ENCODE measurements at regions not wholly inside any gene's neighbourhood (a gene's known extent, or its start where the extent isn't known, plus 50 kb on each side); places are given as distances from the start of the nearest gene placed in this dataset.

DNA sequence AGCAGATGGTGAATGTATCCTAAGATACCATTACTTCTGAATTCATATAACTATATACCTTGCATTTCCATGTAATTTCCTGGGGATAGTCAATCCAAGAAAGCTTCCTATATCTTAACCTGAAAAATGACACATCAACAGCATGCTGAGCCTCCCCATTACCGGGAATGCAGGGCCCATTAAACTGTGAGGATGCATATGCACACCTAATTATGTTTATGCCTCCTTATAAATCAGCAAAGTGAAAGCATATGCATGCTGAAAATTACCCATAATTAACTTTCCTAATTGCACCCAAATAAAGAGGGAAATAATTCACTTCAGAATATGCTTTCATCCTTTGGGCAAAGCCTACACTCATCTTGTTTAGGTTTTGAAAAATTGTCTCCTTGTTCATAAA lies 663.0 kb downstream of the KCNA4 start:
- DNase-seq (ENCODE audit: low spot score) (no peak), FAIRE-seq (no peak)

DNA sequence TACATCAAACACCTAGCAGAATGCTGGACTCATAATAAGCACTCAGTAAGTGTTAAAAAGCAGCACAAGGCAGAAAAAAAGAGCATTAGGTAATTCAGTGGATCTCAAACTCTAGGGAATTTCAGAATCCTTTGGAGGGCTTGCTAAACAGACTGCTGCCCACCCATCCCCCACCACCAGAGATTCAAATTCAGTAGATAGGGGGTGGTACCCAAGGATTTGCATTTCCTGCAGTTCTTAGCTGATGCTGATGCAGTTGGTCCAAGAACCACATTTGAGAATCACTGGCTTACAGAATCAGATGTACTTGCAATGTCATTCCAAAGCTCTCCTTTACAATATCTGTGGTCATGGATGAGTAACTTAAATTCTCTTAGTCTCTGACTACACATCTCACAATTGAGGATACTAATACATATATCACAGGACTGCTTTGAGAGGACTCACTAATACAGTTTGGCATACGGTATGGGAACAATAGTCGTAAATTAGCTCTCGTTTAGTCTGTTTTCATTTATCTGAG lies 664.5 kb downstream of the KCNA4 start:
- DNase-seq (ENCODE audit: low spot score) (no peak), FAIRE-seq (no peak)

DNA sequence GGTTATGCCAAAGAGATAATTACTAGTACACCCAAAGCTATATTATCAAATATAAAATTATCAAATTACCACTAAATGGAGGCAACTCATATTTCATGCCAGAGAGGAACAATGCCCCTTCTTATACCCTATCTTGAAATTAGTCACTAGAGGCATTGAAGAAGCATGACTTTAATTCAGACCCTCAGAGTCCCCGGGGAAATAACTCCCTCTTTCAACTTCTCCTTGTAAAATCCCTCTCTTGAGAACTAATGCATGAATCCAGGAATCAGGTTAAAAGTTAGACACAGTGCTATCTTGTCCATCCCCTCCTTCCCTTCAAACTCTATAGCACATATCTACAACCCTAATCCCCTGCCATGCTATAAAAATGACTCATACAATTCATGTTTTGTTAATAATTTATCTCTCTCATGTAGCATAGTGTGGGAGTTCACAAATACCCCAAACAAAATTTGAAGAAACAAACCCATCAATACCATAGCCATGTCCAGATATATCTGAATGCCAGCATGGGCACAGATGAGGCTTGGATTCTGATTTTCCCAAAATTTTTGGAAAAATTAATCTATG lies 665.4 kb downstream of the KCNA4 start:
- DNase-seq (ENCODE audit: low spot score) (no peak), FAIRE-seq (no peak)

DNA sequence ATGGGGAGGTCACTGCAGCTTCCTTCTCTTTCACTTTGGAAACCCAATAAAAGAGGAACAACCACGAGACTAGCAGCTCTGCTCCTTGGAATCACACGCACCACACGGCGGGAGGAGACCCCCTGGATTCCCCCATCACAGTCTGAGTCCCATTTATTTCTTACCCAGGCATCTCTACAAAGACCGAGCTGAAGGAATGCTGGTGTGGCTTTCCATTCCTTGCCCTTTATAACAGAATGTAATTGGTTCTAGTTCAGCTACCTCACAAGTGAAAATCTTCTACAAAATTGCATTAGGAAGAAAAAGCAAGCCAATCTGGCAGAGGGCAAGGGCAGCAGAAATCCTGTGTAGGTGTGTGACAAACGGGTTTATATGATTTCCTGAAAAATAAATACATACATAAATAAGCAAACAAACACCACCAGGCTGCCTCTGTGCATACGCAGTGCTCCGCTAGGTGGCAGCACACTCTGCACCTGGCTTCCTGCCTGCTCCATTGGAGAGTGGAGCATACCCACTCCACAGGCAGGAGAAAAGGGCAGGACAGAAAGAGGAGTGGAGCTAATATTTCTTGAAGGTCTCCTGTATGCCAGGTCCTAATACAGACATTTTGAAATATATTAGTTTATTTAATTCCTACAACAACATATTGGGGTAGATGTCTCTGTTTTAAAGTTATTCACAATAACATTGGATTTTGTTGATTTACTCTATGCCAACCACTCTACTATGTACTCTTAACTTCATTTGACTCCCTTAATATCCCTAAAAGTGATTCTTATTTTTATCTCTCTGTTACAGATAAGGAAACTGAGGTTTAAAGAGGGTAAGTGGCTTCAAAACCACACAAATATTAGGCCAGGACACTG lies 673.1 kb downstream of the KCNA4 start:
- FAIRE-seq (no peak), DNase-seq (ENCODE audit: low spot score) (peak; percentile 15)

DNA sequence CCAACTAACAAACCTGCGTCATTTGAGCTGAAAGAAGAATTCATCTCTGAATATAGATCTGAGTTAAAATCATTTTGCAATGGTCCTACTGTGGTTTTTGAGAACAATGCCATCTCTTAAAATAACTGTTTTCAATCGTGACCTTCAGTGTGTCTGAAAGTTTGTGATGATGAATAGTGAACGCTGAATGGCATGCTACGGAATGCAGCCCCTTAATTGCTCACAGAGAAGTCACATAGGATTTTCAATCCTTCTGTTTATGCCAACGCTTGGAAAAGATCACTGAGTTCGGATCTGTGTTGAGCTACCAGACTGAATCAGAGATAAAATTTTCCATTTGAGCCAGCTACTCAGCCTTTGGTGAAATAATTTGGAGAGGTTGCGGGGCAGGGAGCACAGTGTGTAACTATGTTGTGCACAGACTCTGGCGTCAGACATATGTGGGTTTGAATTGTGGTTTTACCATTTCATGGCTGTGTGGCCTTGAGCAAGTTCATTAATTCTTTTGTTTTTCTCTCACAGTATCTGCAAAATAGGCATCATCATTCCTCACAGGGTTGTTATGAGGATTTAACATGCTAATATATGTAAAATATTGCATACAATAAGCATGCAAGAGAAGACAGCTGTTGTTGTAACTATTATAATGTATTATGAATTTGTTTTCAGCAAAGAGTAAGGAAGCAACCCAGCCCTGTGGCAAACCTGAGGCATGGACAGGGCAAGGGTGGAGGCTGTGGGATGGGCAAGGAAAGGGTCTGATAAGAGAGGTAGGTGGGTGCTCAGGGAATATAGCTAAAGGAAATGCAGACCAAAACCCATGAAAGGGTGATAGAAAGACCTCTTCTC lies 679.9 kb downstream of the KCNA4 start:
- no peak for DNase-seq (ENCODE audit: low spot score)
- no peak for FAIRE-seq

DNA sequence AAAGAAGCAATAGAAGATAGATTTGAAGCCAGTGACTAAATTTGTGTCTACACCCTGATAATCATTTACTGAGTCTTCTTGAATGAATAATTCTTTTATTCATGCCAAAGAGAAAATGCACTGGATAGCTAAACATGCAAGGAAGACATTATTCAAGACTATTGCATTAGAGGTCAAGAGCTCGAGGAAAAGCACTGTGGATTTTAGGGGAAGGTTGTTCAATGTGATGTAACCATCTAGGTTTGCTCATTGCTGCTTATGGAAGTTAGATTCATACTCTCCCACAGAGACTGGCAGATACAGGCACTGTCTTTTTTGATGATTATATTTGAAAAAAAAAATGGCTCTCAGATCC lies 682.1 kb downstream of the KCNA4 start:
- DNase-seq (ENCODE audit: low spot score): no peak
- FAIRE-seq: no peak

DNA sequence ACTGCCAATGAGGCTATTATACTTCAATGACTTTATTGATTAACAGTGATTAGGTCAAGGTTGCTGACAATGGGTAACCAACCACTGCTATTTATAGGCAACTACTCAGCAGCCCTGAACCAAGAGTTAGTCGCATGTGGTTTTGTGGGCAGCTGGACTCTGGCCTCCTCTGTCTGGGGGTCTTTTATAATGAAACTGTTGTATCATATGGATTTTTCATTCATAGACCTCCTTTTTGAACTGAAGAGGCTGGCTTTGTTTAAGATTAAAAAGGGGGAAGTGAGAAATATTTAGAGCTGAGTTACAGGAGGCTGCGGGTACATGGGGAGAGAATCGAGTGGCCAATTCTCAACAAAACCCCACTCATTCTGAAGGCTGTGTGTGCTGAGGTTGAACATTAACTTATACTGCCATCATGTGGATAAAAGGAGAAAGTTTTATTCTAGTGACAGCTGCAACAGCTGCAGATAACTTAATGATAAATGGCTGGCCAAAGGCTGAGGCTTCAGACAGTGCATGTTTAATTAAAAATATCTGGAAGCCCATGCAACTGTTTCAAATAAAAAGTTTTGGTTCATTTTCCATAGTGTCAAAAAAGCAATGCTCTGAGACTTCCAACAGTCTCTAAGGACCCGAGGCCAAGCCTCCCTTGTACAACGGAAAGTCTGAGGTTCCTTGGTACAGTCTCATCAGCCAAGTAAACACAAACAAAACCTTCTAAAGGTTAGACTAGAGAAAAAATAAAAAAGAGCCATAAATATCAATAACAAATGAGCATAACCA lies 682.6 kb downstream of the KCNA4 start:
- peak; percentile 73 for FAIRE-seq
- peak; percentile 58 for DNase-seq (ENCODE audit: low spot score)

DNA sequence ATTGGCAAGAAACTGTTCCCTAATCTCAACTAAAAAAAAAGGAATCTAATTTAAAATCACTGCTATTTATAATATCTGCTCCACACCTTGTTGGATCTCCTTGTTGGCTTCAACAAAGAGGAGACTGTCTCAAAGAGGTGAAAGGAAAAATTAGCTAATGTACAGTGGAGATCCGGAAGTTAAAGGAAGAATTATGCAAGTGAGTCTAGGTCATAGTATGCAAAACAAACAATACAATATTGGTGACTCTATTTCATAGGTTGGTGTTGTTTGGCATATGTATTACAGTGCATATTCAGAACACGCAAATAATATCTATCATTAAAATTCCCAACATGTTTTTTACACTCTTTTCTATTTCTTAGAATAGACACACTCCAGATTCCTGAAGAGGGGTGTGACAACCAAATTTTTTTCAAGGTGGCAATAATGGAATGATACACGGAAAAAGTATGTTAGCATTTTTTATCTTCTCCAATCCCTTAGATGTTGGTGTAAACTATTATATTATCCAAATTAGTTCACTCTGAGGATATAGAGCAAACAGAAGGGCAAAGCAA lies 685.3 kb downstream of the KCNA4 start:
- no peak for DNase-seq (ENCODE audit: low spot score)
- FAIRE-seq: no peak

DNA sequence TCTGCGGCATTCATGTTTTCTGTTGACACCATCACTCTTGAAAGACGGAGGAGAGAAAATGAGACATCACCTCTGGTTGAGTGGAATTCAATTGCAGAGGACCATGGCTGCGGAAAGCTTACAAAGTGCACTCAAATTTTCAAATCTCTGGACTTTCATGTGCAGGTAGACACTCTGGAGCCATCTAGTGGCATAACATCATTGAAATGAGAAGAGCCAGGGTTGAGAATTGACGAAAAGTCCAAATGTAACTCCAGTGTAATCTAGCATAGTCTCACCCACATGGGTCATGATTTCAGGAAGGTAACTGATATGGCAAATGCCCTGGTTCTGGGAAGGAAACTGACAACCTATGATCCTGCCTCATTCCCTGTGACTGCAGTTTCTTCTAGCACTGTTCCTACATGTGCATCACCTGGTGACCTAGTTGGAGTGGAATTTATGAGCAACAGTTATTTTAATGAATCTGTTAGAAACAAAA lies 687.8 kb downstream of the KCNA4 start:
- DNase-seq (ENCODE audit: low spot score): peak; percentile 71
- peak; percentile 18 for FAIRE-seq

DNA sequence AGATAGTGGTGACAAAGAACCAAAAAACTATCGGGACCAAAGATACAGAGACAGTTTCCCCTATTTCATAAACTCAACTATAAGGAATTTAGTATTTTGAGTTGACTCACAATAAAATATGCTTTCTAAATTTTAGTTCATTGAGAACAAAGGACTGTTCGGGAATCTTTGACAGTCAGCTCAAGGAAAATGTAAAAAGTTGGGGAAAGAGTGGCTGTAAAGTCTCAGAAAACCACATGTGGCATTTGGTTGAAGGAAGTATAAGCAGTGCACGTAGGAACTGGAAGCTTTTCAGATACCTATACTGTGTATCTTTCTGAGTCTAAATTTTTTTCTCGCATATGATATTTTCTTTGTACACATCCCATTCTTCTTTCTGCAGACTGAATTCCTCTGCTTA lies 688.9 kb downstream of the KCNA4 start:
- DNase-seq (ENCODE audit: low spot score) (no peak), FAIRE-seq (no peak)

DNA sequence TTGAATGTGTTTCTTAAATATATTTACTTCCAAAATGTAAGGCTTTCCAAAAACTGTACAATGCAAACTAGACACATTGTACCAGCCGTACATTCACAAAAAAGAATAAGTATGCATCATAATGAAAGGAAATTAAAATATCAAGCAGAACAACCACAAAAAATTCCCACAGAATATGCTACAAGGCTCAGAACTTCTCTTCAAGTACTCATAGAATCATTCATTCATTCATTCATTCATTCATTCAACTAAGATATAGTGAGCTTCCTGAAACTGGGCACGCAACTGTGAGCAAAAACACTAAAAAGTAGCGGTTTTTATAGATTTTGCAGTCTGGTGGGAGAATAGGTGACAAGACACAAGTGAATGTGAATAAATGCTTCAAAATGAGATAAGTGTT lies 690.1 kb downstream of the KCNA4 start:
- FAIRE-seq (no peak), DNase-seq (ENCODE audit: low spot score) (no peak)

DNA sequence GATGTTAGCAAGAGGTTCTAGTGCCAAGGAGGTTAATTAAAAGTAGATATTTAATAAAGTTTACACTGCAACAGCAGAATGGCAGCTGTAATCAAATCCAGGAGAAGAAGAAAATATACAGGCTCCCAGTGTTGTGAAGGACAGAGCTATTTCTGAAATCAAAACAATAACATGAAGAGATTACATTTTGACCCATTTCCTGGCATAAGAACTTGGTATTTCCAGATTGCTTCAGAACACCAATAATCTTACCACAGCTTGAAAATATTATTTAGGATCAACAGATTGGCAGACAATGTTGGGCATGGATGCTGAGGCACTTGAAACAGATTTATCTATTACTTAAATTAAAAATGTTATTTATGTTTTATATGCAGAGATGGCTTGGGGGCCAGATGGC lies 692.5 kb downstream of the KCNA4 start:
- no peak for DNase-seq (ENCODE audit: low spot score)
- FAIRE-seq: no peak

DNA sequence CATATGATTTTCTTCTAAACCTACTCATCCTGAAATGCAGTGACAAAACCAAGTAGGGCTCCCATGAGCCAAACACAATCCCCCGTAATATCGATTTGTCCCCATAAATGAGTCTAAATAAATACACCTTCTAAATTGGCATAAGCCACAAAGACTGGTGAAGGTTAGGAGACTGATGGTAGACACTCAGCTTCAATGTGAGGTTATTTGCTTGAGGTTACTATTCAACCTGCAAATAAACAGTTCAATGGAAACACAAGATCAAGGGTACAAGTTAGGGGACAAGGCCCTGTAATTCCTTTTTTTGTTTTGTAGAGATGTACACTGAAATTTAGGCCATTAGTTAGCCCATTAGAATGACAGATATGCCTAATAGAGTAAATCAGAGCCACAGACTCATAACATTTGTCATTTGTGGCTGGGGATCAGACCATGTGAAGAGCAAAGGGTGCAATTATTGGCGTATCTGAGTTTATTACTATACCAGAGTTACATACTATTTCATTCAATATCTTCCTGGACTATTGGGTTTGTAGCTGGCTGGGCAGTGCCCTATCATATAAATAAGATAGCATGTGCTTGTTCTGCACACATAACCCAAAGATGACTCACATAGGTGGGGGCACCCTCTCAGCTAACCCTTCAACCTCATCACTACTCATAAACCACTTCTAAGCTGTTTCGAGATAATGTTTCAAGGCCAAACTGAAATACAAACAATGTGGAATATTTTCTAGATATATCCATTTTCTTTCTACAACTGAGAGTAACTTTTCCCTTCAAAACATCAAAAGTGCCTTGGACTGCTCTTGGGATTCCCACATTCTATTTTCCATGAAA lies 695.3 kb downstream of the KCNA4 start:
- FAIRE-seq: peak; percentile 94
- peak; percentile 85 for DNase-seq (ENCODE audit: low spot score)

DNA sequence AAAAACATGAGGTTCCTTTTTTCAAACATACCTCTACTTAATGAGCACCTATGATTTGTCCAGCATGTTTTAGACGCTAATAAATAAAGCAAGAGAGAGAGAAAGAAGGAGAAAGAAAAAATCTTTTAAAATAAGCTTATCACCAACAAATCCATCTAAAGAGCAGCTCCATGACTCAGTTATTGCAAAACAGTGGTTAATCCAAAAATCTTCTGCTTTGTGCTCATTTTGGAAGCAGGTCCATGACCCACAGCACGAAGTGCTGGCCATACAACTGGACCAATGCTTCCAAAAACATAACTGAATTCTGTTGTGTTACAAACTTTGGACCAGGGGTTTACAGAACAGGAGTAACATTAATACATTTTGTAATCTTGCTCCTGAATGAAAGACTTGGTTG lies 696.6 kb downstream of the KCNA4 start:
- DNase-seq (ENCODE audit: low spot score) (no peak), FAIRE-seq (no peak)

DNA sequence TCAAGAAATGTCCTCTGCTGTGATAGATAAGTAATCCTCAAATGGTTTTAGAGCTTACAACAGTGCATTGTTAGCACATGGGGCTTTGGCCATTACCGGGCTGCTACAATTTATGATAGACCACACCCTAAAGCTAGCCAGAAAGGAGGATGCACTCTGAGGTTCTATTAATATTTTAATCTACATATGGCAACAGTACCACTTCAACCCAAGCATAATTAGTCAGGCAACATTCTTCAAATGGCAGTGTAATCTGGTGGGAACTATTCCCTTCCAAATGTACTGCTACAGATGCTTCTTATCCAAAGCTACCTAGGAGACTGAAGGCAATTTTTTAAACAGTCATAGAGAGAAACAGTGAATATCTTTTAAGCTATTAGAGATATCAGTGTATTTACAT lies 697.6 kb downstream of the KCNA4 start:
- no peak for FAIRE-seq

DNA sequence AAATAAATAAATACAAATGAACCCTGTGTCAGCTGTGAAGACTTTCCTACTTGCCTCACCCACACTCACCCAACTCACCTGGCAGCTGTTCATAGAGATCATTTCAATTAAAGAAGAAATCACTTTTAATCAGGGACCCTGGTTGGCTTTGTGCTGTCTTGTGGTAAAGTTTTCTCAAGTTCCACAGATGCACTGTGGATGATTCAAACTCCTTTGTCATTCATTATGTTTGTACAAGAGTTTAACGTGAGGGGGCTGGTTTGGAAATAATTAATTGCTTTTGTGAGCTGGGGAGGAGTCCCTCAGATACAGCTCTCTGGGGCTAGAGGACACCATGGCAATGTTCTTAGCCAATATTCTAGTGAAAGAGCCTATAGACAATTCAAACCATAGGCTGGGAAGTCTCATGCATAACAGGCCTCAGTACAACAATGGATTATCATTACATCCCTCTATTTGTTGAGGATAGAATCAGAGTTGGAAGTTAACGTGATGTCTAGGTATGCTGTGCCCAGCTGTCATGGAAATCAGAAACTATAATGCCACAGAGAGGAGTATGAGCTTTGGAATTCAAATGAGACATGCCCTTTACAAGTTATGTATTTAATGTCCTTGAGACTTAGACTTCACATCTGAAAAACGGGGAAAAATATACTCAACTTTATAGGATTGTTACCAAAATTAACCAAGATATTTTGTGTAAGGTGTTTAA lies 698.5 kb downstream of the KCNA4 start:
- FAIRE-seq (peak; percentile 91), DNase-seq (ENCODE audit: low spot score) (peak; percentile 75)

More for the DNA sequence above, 697.6 kb downstream of the KCNA4 start:
- no peak for DNase-seq (ENCODE audit: low spot score)

DNA sequence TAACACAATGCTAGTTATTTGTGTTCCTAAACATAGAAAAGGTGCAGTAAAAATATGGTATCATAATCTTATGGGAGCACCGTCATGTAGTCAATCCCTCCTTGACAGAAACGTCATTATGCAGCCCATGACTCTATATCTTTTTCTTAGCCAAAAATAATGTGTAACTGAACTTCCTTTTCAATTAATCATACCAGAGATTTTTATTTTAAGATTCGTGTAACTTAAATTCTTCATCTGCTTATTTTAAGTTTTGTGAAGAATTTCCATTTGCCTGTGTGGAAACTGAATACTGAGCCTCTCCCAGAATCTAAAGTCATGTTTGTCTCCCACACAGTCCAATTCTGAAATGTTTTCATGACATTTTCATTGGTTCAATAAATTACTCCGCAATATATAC lies 699.1 kb downstream of the KCNA4 start:
- no peak for DNase-seq (ENCODE audit: low spot score)
- FAIRE-seq: no peak

DNA sequence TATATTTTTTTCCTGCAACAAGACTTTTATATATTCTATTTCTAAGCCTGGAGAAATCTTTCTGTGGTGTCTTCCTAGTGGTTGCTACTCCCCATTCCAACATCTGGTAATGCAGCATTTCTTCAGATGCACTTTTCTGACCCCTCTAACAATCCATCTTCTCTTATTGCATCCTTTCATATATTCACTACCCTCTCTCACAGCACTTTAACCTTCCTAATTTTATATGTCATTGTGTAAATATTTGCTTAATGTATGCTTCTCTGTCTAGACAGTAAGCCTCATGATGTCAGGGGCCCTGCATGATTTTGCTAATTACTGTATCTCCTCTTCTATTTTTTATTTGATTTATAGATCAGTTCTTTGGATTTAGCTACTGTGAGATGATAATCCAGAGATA lies 701.6 kb downstream of the KCNA4 start:
- DNase-seq (ENCODE audit: low spot score) (no peak), FAIRE-seq (no peak)

DNA sequence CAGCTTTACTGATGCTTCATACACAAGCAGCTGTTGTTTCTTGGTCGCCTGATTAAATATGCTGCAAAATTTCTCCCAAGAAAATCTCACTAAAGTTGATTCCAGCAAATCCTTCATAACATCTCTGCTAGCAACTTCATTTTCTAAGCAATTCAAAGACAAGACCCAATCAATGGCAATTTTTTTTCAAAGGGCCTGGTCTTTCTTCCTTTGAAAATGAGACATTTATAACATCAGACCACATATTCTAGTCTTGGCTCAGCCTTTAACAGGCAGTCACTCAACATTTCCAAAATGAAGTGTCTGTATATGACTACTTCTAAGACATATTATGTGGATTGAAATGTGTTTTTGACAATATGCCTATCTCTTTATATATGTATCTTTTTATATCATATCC lies 702.6 kb downstream of the KCNA4 start:
- FAIRE-seq (no peak), DNase-seq (ENCODE audit: low spot score) (no peak)
